Activated B cell treated with CpG ODN at 0.5 μM for 24 hours (primary cell): ENCODE measurements at regions not wholly inside any gene's neighbourhood (a gene's known extent, or its start where the extent isn't known, plus 50 kb on each side); places are given as distances from the start of the nearest gene placed in this dataset.
"Not testable (repeated sequence)": the region's sequence is repeated elsewhere in the genome, so short reads cannot be mapped to it uniquely, and the experiment has no call there.

Source experiments
- ATAC-seq: fragments of 200-7000 bp; cut with Tn5 transposase; one replicate; pipeline ENCODE4 v1.10.0; 2021; ENCODE audit warnings: low read depth, mild to moderate bottlenecking, moderate library complexity
- CTCF ChIA-PET: fragments of 350-600 bp; sonication (Branson Sonifier 250); formaldehyde crosslinking; loops from one replicate; lab custom pipeline; 2021; ENCODE audit warnings: antibody characterized with exemption; lab: Charles Lee
- POLR2A ChIA-PET: fragments of 350-600 bp; sonication (Branson Sonifier 250); formaldehyde crosslinking; loops from one replicate; lab custom pipeline; 2021; ENCODE audit warnings: antibody characterized with exemption; lab: Charles Lee
- DNase-seq: peaks from one replicate; pipeline ENCODE4 v3.0.0; 2022
- H3K27ac Mint-ChIP-seq: one replicate; pipeline ENCODE4 v1.8.0; 2020; ENCODE audit warnings: mixed read lengths
- H3K27me3 Mint-ChIP-seq: one replicate; pipeline ENCODE4 v1.8.0; 2021; ENCODE audit warnings: mixed read lengths
- H3K36me3 Mint-ChIP-seq: one replicate; pipeline ENCODE4 v1.8.0; 2021; ENCODE audit warnings: low read depth, mixed read lengths
- H3K4me1 Mint-ChIP-seq: one replicate; pipeline ENCODE4 v1.8.0; 2021; ENCODE audit warnings: mixed read lengths
- H3K4me3 Mint-ChIP-seq: one replicate; pipeline ENCODE4 v1.8.0; 2020; ENCODE audit warnings: mild to moderate bottlenecking, mixed read lengths
- H3K9me3 Mint-ChIP-seq: one replicate; pipeline ENCODE4 v1.8.0; 2020; ENCODE audit warnings: mixed read lengths
- intact Hi-C: fragments of 100-400 bp; cut with micrococcal nuclease; formaldehyde crosslinking; loops from one replicate; pipeline ENCODE4 v1.15.1; 2024
- TF ChIP-seq, protein P1 (sequence below): fragments of 200-600 bp; IDR thresholded peaks from one replicate; pipeline ENCODE4 v1.8.0; 2022; ENCODE audit warnings: antibody characterized with exemption, mild to moderate bottlenecking

DNA sequence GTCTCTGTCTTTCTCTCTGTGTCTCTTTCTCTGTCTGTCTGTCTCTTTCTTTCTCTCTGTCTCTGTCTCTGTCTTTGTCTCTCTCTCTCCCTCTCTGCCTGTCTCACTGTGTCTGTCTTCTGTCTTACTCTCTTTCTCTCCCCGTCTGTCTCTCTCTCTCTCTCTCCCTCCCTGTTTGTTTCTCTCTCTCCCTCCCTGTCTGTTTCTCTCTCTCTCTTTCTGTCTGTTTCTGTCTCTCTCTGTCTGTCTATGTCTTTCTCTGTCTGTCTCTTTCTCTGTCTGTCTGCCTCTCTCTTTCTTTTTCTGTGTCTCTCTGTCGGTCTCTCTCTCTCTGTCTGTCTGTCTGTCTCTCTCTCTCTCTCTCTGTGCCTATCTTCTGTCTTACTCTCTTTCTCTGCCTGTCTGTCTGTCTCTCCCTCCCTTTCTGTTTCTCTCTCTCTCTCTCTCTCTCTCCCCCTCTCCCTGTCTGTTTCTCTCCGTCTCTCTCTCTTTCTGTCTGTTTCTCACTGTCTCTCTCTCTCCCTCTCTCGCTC, 2110.2 kb upstream of the TPTE start:
- H3K4me3 Mint-ChIP-seq, DNase-seq, H3K4me1 Mint-ChIP-seq, POLR2A ChIA-PET, ATAC-seq, CTCF ChIA-PET, H3K9me3 Mint-ChIP-seq, intact Hi-C loops, H3K27me3 Mint-ChIP-seq, H3K36me3 Mint-ChIP-seq: not testable (repeated sequence)
- peak overlapping the region; percentile 46 for H3K27ac Mint-ChIP-seq

DNA sequence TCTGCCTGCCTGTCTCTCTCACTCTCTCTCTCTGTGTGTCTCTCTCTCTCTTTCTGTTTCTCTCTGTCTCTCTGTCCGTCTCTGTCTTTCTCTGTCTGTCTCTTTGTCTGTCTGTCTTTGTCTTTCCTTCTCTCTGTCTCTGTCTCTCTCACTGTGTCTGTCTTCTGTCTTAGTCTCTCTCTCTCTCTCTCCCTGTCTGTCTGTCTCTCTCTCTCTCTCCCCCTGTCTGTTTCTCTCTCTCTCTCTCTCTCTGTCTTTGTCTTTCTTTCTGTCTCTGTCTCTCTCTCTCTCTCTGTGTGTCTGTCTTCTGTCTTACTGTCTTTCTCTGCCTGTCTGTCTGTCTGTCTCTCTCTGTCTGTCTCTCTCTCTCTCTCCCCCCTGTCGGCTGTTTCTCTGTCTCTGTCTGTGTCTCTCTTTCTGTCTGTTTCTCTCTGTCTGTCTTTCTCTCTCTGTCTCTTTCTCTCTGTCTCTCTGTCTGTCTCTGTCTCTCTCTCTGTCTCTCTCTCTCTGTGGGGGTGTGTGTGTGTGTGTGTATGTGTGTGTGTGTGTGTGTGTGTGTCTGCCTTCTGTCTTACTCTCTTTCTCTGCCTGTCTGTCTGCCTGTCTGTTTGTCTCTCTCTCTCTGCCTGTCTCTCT, 2101.3 kb upstream of the TPTE start:
- H3K36me3 Mint-ChIP-seq, H3K4me3 Mint-ChIP-seq, H3K27me3 Mint-ChIP-seq, POLR2A ChIA-PET, CTCF ChIA-PET, H3K4me1 Mint-ChIP-seq, intact Hi-C loops, H3K9me3 Mint-ChIP-seq: not testable (repeated sequence)
- peak overlapping the region; percentile 0 for H3K27ac Mint-ChIP-seq
- TF ChIP-seq, protein P1, sequence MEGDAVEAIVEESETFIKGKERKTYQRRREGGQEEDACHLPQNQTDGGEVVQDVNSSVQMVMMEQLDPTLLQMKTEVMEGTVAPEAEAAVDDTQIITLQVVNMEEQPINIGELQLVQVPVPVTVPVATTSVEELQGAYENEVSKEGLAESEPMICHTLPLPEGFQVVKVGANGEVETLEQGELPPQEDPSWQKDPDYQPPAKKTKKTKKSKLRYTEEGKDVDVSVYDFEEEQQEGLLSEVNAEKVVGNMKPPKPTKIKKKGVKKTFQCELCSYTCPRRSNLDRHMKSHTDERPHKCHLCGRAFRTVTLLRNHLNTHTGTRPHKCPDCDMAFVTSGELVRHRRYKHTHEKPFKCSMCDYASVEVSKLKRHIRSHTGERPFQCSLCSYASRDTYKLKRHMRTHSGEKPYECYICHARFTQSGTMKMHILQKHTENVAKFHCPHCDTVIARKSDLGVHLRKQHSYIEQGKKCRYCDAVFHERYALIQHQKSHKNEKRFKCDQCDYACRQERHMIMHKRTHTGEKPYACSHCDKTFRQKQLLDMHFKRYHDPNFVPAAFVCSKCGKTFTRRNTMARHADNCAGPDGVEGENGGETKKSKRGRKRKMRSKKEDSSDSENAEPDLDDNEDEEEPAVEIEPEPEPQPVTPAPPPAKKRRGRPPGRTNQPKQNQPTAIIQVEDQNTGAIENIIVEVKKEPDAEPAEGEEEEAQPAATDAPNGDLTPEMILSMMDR, result peak; percentile 22
- ATAC-seq, result peak; percentile 80
- DNase-seq, result peak; percentile 60

DNA sequence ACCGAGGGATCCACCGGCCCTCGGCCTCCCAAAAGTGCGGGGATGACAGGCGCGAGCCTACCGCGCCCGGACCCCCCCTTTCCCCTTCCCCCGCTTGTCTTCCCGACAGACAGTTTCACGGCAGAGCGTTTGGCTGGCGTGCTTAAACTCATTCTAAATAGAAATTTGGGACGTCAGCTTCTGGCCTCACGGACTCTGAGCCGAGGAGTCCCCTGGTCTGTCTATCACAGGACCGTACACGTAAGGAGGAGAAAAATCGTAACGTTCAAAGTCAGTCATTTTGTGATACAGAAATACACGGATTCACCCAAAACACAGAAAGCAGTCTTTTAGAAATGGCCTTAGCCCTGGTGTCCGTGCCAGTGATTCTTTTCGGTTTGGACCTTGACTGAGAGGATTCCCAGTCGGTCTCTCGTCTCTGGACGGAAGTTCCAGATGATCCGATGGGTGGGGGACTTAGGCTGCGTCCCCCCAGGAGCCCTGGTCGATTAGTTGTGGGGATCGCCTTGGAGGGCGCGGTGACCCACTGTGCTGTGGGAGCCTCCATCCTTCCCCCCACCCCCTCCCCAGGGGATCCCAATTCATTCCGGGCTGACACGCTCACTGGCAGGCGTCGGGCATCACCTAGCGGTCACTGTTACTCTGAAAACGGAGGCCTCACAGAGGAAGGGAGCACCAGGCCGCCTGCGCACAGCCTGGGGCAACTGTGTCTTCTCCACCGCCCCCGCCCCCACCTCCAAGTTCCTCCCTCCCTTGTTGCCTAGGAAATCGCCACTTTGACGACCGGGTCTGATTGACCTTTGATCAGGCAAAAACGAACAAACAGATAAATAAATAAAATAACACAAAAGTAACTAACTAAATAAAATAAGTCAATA, 2093.4 kb upstream of the TPTE start:
- POLR2A ChIA-PET, DNase-seq, H3K27ac Mint-ChIP-seq, H3K4me3 Mint-ChIP-seq, H3K27me3 Mint-ChIP-seq, H3K9me3 Mint-ChIP-seq, intact Hi-C loops, H3K36me3 Mint-ChIP-seq, H3K4me1 Mint-ChIP-seq, CTCF ChIA-PET: not testable (repeated sequence)
- ATAC-seq, result peak; percentile 25

GRCh38 chr21:8428668-8429456, 2092.5 kb upstream of the TPTE start:
- H3K27me3 Mint-ChIP-seq, POLR2A ChIA-PET, H3K36me3 Mint-ChIP-seq, H3K4me3 Mint-ChIP-seq, H3K4me1 Mint-ChIP-seq, intact Hi-C loops, DNase-seq, CTCF ChIA-PET, H3K9me3 Mint-ChIP-seq, H3K27ac Mint-ChIP-seq: not testable (repeated sequence)
- peak; percentile 64 for ATAC-seq

DNA sequence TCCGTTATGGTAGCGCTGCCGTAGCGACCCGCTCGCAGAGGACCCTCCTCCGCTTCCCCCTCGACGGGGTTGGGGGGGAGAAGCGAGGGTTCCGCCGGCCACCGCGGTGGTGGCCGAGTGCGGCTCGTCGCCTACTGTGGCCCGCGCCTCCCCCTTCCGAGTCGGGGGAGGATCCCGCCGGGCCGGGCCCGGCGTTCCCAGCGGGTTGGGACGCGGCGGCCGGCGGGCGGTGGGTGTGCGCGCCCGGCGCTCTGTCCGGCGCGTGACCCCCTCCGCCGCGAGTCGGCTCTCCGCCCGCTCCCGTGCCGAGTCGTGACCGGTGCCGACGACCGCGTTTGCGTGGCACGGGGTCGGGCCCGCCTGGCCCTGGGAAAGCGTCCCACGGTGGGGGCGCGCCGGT, 2086.7 kb upstream of the TPTE start:
- intact Hi-C loops, DNase-seq, H3K4me1 Mint-ChIP-seq, H3K36me3 Mint-ChIP-seq, H3K9me3 Mint-ChIP-seq, H3K4me3 Mint-ChIP-seq, H3K27ac Mint-ChIP-seq, ATAC-seq, H3K27me3 Mint-ChIP-seq, CTCF ChIA-PET, POLR2A ChIA-PET: not testable (repeated sequence)

- H3K36me3 Mint-ChIP-seq, H3K27ac Mint-ChIP-seq, ATAC-seq, H3K9me3 Mint-ChIP-seq, intact Hi-C loops, POLR2A ChIA-PET, H3K27me3 Mint-ChIP-seq, H3K4me1 Mint-ChIP-seq, H3K4me3 Mint-ChIP-seq, DNase-seq, CTCF ChIA-PET: not testable (repeated sequence)
Measured at GRCh38 chr21:8443093-8443492, 2078.3 kb upstream of the TPTE start.

DNA sequence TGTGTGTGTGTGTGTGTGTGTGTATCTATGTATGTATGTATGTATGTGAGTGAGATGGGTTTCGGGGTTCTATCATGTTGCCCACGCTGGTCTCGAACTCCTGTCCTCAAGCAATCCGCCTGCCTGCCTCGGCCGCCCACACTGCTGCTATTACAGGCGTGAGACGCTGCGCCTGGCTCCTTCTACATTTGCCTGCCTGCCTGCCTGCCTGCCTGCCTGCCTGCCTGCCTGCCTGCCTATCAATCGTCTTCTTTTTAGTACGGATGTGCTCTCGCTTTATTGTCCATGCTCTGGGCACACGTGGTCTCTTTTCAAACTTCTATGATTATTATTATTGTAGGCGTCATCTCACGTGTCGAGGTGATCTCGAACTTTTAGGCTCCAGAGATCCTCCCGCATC, 2071.6 kb upstream of the TPTE start:
- POLR2A ChIA-PET, ATAC-seq, H3K9me3 Mint-ChIP-seq, DNase-seq, H3K4me1 Mint-ChIP-seq, CTCF ChIA-PET, H3K36me3 Mint-ChIP-seq, H3K27ac Mint-ChIP-seq, H3K4me3 Mint-ChIP-seq, H3K27me3 Mint-ChIP-seq, intact Hi-C loops: not testable (repeated sequence)

DNA sequence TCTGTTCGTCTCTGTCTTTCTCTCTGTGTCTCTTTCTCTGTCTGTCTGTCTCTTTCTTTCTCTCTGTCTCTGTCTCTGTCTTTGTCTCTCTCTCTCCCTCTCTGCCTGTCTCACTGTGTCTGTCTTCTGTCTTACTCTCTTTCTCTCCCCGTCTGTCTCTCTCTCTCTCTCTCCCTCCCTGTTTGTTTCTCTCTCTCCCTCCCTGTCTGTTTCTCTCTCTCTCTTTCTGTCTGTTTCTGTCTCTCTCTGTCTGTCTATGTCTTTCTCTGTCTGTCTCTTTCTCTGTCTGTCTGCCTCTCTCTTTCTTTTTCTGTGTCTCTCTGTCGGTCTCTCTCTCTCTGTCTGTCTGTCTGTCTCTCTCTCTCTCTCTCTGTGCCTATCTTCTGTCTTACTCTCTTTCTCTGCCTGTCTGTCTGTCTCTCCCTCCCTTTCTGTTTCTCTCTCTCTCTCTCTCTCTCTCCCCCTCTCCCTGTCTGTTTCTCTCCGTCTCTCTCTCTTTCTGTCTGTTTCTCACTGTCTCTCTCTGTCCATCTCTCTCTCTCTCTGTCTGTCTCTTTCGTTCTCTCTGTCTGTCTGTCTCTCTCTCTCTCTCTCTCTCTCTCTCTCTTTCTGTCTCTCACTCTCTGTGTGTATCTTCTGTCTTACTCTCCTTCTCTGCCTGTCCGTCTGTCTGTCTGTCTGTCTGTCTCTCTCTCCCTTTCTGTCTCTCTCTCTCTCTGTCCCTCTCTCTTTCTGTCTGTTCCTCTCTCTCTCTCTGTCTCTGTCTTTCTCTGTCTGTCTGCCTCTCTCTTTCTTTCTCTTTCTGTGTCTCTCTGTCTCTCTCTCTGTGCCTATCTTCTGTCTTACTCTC, 2065.9 kb upstream of the TPTE start:
- H3K9me3 Mint-ChIP-seq, CTCF ChIA-PET, DNase-seq, H3K4me3 Mint-ChIP-seq, H3K4me1 Mint-ChIP-seq, intact Hi-C loops, H3K36me3 Mint-ChIP-seq, POLR2A ChIA-PET, H3K27me3 Mint-ChIP-seq, H3K27ac Mint-ChIP-seq: not testable (repeated sequence)
- ATAC-seq, result peak; percentile 14

DNA sequence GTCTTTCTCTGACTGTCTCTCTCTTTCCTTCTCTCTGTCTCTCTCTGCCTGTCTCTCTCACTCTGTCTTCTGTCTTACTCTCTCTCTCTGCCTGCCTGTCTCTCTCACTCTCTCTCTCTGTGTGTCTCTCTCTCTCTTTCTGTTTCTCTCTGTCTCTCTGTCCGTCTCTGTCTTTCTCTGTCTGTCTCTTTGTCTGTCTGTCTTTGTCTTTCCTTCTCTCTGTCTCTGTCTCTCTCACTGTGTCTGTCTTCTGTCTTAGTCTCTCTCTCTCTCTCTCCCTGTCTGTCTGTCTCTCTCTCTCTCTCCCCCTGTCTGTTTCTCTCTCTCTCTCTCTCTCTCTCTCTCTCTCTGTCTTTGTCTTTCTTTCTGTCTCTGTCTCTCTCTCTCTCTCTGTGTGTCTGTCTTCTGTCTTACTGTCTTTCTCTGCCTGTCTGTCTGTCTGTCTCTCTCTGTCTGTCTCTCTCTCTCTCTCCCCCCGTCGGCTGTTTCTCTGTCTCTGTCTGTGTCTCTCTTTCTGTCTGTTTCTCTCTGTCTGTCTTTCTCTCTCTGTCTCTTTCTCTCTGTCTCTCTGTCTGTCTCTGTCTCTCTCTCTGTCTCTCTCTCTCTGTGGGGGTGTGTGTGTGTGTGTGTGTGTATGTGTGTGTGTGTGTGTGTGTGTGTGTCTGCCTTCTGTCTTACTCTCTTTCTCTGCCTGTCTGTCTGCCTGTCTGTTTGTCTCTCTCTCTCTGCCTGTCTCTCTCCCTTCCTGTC, 2056.8 kb upstream of the TPTE start:
- H3K36me3 Mint-ChIP-seq, CTCF ChIA-PET, H3K4me3 Mint-ChIP-seq, DNase-seq, intact Hi-C loops, H3K27ac Mint-ChIP-seq, H3K27me3 Mint-ChIP-seq, POLR2A ChIA-PET, H3K4me1 Mint-ChIP-seq, H3K9me3 Mint-ChIP-seq: not testable (repeated sequence)
- ATAC-seq, result peak; percentile 34

- CTCF ChIA-PET, H3K9me3 Mint-ChIP-seq, H3K36me3 Mint-ChIP-seq, ATAC-seq, intact Hi-C loops, H3K4me3 Mint-ChIP-seq, H3K27ac Mint-ChIP-seq, H3K4me1 Mint-ChIP-seq, H3K27me3 Mint-ChIP-seq, POLR2A ChIA-PET, DNase-seq: not testable (repeated sequence)
Measured at GRCh38 chr21:8466642-8467041, 2054.7 kb upstream of the TPTE start.
